OCI-LY1 (cell line): ENCODE measurements at regions not wholly inside any gene's neighbourhood (a gene's known extent, or its start where the extent isn't known, plus 50 kb on each side); places are given as distances from the start of the nearest gene placed in this dataset.

Source experiments
- EZH2 ChIP-seq: fragments of 200-600 bp; sonication (generic), shearing (Covaris generic); IDR thresholded peaks from 2 replicates; pipeline ENCODE4 v1.8.0; 2017; ENCODE audit warnings: borderline replicate concordance, mixed run types, mild to moderate bottlenecking, antibody characterized with exemption, low read length, moderate library complexity, mixed read lengths
- TF ChIP-seq, protein P1 (sequence below): fragments of 200-600 bp; sonication (generic), shearing (Covaris generic); IDR thresholded peaks from 2 replicates; pipeline ENCODE4 v1.5.1; 2017; ENCODE audit warnings: mild to moderate bottlenecking, antibody characterized with exemption, low read length, moderate library complexity, mixed read lengths

DNA sequence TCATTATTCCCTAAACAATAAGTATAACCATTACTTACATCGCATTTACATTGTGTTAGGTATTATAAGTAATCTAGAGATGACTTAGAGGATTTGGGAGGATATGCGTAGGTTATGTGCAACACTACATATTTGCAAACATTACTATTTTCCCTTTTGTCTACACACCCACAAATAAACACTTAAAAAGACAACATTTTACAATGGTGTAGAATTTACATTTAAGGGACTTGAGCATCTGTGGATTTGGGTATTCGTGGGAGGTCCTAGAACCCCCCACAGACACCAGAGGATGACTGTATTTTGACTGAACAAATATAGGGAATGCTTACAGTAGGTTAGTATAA is 220.2 kb upstream of the MYO3A start:
- TF ChIP-seq, protein P1, sequence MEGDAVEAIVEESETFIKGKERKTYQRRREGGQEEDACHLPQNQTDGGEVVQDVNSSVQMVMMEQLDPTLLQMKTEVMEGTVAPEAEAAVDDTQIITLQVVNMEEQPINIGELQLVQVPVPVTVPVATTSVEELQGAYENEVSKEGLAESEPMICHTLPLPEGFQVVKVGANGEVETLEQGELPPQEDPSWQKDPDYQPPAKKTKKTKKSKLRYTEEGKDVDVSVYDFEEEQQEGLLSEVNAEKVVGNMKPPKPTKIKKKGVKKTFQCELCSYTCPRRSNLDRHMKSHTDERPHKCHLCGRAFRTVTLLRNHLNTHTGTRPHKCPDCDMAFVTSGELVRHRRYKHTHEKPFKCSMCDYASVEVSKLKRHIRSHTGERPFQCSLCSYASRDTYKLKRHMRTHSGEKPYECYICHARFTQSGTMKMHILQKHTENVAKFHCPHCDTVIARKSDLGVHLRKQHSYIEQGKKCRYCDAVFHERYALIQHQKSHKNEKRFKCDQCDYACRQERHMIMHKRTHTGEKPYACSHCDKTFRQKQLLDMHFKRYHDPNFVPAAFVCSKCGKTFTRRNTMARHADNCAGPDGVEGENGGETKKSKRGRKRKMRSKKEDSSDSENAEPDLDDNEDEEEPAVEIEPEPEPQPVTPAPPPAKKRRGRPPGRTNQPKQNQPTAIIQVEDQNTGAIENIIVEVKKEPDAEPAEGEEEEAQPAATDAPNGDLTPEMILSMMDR: no peak
- no peak for TF ChIP-seq EZH2
